Activated CD4-positive, alpha-beta T cell treated with anti-CD3 and anti-CD28 coated beads, Interleukin-2, Interleukin-6, amounts not matched to agents 100 ng/mL and 50 ng/mL, durations not matched to agents 16 hours and 8 hours (primary cell): ENCODE measurements at regions not wholly inside any gene's neighbourhood (a gene's known extent, or its start where the extent isn't known, plus 50 kb on each side); places are given as distances from the start of the nearest gene placed in this dataset.
"Not testable (repeated sequence)": the region's sequence is repeated elsewhere in the genome, so short reads cannot be mapped to it uniquely, and the experiment has no call there.

Experiments
- DNase-seq: peaks from one replicate; pipeline ENCODE4 v3.0.0-alpha.2; 2020

GRCh38 chr12:7591531-7591930, 74.2 kb downstream of the APOBEC1 start:
- no peak for DNase-seq

GRCh38 chr12:7590085-7590484, 75.6 kb downstream of the APOBEC1 start:
- DNase-seq: not testable (repeated sequence)

GRCh38 chr12:7588742-7589329, 76.9 kb downstream of the APOBEC1 start:
- peak; percentile 60 for DNase-seq

GRCh38 chr12:7584137-7584536, 80.6 kb upstream of the CD163 start:
- DNase-seq: not testable (repeated sequence)

- no peak for DNase-seq
Observed at GRCh38 chr12:7583471-7583870, 79.9 kb upstream of the CD163 start.

GRCh38 chr12:7582796-7583195, 79.2 kb upstream of the CD163 start:
- DNase-seq: no peak

GRCh38 chr12:7581625-7582024, 78.0 kb upstream of the CD163 start:
- DNase-seq: no peak

GRCh38 chr12:7581046-7581445, 77.5 kb upstream of the CD163 start:
- DNase-seq: no peak

GRCh38 chr12:7571257-7571656, 67.7 kb upstream of the CD163 start:
- no peak for DNase-seq

GRCh38 chr12:7557227-7557626, 53.6 kb upstream of the CD163 start:
- DNase-seq: no peak

- DNase-seq: no peak
Observed at GRCh38 chr12:7555752-7556151, 52.2 kb upstream of the CD163 start.

- DNase-seq: not testable (repeated sequence)
Observed at GRCh38 chr12:7554831-7555230, 51.3 kb upstream of the CD163 start.
